NCI-H2196 treated with DMSO at 0.1 percent for 48 hours (cell line): ENCODE measurements at regions not wholly inside any gene's neighbourhood (a gene's known extent, or its start where the extent isn't known, plus 50 kb on each side); places are given as distances from the start of the nearest gene placed in this dataset.
"Not testable (repeated sequence)": the region's sequence is repeated elsewhere in the genome, so short reads cannot be mapped to it uniquely, and the experiment has no call there.

Experiments
- DNase-seq: peaks from one replicate; lab custom pipeline; 2025; ENCODE audit not compliant: unreplicated experiment; lab: John Stamatoyannopoulos, UW

DNA sequence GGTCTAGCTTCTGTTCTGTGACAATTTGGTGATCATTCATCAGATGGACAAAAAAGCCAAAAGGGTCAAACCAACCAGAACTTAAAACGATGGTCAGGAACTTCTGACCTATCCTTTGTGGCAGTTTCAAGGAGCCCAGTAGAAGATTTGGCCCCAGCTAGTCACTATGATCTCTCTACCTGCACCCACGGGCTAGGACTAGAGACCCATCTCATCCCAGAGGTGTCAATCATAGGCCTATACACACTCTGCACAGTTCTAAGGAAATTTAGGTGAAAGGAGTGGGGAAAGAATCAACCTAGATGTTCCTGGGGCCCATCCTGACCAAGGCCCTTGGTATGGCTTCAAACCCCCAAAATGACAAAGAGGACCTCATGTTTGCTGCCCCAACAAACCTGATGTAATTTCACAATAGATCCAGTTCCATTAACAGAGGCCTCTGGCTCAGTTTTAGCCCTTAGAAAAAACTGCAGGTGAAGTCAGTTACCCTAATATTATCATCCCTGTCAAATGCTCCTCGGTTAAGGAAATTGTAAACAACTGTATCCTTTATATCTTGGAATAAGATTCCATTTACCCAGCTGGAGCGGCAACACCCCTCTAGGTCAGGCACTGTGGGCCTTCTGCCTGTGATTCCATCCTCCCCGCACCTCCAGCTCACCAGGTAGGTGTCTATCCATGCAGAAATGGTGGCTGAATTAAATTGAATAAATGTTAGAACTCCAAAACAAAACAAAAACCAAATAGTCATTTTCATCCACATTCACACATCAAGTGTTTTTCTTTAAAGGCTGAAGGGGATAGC is 138.7 kb downstream of the ENC1 start:
- no peak for DNase-seq

DNA sequence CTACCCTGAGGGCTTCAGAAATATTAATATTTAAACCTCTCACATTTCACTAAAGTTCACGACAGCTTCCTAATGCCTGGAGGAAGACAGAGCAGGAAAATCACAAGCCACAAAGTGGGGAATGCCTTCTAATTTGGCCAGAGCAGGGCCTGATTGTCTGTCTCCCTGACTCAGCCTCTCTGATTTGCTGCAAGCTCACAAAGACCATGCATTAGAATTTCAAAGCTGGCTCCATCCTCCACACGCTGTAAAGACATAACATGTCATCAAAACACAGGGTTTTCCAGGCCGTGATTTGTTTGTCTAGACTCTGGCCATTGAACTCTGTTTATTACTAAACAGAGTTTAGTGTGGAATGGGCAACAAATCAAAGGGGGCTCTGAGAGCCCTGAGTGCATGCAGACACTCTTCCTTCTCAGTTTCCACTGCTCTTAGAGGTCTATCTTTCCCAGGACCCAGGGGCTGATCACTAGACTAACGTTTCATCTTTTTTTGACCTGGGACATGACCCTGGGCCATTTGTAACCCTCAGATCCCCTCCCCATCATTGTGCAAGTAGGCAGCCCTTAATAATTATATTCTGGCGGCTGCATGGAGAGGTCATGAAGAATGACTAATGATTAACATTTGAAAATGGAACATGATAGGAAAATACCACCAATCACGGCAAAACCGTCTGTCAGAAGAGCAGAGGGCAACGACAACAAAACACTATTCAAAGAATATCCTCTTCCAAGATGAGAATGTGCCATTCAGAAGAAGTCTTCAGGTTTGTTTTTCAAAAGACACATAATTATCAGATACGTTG is 140.2 kb downstream of the ENC1 start:
- DNase-seq = no peak

DNA sequence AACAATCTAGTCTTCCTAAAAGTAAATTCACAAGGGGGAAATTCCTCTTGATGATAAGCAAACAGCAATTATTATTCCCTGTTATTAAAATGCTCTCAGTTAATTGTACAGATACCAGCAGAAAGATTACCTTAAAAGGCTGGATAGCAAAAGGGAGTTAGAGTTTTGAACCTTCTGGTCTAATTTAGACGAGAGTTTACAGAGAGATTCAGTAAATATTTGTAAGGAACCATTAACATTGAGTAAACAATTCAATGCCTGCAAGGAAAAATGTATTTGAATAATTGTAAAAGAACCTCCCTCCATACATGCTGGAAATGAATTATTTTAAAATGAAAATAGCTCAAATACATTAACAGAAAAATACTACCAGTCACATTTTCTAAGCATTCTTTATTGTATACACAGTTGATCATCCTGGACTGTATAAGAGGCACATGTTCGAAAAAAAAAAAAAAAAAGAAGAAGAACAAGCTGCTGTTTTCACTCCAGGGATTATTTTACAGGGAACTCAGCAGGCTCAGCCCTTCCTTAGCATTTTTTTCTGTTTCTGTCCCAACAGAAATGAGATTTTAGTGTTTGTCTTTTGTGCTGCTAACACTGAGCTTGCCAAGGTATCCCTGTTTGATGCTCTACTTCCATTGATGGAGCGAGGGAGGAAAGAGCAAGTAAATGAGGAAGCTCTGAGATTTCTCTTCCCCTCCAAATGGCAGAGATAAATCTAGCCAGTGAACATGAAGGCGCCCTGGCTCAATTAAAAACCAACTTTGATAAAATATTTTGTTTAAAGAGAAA is 141.1 kb downstream of the ENC1 start:
- DNase-seq = no peak

DNA sequence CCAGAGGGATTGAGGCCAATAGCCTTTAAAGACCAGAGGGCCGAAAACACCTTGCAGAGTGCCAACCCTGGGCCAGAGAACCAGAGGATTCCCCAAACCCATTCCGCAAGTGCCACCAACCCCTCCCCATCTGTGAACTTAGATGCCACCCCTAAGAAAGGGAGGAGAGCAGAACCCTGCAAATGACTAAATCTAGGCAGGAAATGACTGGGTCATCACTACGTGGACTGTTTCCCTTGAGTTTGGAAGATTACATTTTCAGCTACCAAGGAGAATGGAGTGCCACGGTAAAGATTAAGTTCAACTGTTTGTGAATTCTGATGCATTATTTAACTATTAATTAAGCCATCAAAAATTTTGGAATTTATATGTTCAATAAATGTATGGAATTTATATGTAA is 142.8 kb downstream of the ENC1 start:
- DNase-seq = no peak

DNA sequence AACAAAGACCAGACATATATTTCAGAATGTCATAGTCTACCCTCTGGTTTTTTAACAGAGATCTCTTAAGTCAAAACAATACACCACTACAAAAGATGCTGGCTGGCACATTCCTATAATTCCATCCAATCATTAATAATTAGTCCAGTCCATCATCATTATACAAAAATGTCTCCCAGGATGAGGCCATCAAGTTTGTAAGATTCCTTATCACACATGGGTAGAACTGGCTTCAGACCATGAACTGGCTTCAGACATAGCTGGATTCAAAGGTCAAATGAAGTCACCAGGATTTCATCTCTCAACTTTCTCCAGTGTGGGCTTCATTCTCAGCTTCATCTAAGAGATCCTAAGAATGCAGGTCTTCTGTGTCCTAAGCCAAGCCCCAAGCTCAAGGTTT is 147.1 kb downstream of the ENC1 start:
- no peak for DNase-seq

DNA sequence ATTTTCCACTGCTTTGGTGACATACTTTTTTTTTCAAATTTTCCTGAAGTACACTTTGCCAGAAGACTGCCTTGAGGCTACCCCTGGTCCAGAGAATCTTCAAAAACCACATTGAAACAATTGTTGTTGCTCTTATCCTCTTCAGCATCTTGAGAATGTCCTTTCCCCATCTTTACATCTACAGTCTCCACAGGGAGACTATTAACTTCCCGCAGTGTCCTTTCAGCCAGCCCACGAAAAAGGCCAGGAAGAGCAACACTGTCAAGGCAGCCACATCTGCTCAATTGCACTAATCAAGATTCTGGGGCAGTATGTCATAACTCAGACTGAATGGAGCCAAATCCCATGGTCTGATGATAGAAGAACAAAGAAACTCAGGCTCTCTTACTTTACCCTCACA is 148.3 kb downstream of the ENC1 start:
- no peak for DNase-seq

DNA sequence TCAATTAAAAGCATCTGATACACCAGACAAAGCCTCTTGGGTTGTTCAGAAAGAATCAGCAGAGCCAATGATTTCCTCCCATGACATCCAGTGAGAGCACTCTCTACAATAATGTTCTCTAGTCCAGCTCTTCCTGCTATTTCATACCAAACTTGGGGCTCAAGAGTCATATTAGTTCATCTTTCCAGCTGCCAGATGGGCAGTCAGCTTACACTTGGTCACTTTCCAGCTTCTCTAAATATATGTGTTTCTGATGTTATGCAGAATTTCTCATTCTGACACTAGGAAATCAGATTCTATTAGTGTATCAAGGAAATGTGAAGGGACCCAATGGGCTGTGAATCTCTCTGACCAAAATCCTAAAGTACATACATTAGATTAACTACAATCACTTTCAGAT is 148.9 kb downstream of the ENC1 start:
- no peak for DNase-seq

DNA sequence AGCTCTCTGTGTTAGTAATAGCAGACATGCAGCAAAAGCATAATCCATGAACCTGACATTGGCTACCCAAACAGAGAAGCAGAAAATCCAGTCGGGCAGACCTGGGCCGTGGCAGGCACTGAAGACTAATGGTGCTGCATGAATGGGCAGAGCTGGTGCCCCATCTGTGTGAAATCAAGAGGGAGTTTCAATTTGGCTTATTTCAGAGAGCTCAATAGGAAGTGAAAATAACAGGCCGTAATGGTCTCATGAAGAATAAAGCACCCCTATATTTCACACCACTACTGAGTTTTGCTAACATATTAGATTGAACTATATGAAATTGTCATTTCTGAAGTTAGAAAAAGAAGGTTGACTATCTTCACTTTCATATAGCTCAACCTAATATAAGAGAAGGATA is 149.7 kb downstream of the ENC1 start:
- no peak for DNase-seq

DNA sequence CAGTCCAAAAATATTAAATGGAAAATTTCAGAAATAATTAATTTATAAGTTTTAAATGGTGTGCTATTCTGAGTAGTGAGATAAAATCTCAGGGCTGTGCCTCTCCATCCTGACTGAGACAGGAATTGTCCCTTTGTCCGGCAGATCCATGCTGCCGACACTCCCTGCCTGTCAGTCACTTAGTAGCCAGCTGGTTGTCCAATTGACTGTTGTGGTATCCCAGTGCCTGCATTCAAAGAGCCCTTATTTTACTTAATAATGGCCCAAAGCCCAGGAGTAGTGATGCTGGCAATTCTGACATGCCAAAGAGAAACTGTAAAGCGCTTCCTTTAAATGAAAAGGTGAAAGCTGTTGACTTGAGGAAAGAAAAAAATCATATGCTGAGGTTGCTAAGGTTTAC is 157.5 kb downstream of the ENC1 start:
- no peak for DNase-seq

DNA sequence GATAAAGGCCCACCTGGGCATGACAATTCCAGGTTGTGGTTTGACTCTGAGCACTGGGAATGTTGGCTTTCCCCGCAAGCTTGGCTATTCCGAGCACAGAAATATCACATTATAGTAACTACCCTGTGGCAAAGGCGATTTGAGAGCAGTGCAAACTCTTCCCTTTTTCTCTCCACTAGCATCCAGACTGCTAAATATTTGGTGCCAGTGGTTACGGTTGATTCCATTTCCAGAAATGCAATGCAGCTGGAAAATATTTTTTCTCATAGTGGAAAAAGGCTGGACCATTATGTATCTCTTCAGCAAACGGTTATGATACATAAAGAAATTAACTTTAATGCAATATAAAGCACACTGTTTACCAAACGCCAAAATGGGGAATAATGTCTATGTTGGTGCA is 158.0 kb downstream of the ENC1 start:
- DNase-seq = no peak

DNA sequence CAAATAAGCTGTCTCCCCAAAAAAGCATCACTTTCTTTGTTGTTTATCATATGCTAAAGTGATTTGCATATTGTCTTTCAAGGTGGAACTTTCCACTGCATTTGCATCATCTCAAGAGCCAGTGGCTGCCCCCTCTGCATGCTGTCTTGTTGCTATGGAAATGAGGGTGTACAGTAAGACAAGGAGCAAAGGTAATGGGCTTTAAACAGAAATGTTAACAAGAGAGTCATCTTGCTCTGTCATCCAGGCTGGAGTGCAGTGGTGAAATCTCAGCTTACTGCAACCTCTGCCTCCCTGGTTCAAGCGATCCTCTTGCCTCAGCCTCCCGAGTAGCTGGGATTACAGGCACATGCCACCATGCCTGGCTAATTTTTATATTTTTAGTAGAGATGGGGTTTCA is 159.2 kb downstream of the ENC1 start:
- DNase-seq = not testable (repeated sequence)

DNA sequence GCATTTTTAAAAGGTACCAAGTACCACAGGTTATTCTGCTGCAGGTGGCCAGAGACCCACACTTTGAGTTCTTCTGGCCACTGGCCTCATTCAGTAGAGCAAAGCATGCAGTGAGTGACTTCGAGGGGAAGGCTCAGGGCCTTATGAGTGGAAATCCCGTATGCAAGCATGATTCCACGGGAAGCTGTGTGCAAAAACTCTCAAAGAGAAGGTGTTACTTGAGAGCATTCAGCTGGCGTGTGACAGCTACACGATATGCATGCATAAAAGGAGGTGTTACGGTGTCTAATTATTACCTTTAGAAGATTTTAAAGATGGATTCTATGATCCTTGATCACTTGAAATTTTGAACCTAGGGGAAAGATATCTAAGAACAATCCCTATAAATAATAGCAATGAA is 160.3 kb downstream of the ENC1 start:
- no peak for DNase-seq

DNA sequence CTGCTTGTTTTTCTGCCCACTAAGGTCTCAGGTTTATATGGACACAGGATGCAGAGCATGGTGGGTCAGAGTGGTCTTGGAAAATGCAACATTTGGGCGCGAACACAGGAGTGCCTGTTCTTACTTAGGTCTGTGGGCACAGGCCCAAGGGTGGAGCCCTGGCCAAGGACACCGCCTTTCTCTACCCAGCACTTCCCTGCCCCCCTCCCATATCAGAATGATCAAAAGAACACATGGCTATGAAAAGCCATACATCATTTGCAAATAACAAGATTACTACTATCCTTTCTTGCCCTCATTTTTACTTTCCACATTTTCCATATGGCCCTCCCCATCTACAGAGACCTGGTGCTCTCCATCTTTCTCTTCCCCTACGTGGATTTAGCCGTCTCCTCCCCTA is 162.2 kb downstream of the ENC1 start:
- no peak for DNase-seq

DNA sequence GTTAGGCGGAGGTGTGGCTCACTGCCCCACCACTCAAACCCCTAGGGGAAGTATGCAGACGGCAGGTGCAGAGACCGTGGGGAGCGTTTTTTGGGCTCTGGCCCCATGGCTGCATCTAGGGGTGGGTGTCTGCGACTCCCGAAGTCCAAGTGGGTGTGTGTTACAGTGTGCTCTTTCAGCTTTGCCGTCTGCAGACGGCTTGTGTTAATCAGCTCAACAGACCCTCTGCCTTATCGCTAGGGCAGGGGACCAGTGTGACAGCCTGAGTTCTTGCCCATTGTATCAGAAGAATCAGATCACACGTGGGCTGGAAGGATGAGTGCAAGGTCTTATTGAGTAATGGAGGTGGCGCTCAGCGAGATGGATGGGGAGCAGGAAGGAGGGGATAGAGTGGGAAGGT is 162.8 kb downstream of the ENC1 start:
- DNase-seq = no peak

DNA sequence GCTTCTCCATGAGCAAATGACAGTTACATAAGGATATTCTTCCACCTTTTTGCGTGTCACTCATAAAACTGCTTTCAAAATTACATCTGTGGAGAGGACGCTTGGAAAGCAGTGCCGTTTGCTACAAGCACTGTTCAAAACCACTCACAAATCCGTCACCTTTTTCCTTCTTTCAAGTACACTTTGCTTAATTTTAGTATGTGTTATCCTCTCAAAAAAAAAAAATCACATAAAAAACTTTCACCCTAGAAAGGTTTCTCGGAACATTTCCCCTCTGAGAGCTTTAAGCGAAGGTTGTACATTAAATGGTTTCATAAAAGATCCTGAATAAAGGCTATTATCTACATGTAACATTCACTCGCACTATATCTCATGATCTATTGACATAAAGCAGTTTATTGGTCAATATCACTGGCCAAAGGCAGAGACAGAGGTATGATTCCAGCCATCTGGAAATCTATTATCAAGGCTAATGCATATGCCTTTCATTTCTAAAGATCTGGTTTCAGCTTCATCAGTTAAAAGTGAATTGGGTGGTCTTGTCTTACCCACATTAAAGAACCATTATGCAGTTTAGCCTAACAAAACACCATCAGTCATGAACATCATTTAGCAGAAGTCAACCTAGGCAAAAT is 163.6 kb downstream of the ENC1 start:
- DNase-seq = no peak

DNA sequence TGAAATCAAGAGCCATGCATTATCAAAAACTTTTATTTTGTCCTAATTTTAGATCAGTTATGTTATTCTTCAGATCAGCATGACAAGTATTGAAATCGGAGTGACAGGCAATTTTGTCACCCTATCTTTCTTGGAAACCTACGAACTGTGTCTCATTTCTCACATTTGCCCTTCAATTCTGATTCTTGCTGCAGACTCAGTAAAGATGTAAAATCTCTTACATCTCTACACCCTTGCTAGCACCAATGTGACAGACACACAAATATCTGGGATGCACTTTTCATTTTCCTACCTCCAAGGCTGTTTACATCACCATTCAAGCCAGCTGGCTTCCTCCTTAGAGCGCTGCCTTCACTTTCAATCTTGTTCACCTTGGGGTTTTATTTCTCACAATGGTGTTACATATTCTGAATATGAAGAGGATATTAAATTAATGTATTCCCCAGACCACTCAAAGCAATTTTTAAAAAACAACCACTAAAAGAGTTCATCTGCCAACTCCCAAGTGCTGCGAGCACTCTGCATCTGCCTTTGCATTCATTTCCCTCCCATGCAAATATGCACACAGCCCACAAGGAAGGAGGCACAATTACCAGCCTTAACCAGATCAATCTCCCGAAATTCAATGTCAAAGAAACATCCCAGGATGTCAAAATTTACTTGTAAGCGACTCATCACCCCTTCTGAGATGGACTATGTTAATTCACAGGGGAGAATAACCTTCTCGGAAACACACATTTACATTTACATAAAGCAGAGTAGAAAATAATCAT is 164.3 kb downstream of the ENC1 start:
- no peak for DNase-seq

DNA sequence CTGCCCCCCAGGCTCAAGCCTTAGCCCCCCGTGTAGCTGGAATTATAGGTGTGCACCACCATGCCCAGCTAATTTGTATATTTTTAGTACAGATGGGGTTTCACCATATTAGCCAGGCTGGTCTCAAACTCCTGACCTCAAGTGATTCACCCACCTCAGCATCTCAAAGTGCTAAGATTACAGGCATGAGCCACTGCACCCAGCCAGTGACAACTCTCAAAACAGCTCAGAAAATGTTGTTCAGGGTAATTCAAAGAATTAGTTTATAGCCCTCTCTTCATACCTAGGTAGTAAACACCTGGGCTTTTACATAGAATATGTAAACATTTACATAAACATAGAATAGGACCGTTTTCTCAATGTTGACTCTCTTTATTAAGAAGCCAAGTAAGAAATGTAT is 168.7 kb downstream of the ENC1 start:
- no peak for DNase-seq

DNA sequence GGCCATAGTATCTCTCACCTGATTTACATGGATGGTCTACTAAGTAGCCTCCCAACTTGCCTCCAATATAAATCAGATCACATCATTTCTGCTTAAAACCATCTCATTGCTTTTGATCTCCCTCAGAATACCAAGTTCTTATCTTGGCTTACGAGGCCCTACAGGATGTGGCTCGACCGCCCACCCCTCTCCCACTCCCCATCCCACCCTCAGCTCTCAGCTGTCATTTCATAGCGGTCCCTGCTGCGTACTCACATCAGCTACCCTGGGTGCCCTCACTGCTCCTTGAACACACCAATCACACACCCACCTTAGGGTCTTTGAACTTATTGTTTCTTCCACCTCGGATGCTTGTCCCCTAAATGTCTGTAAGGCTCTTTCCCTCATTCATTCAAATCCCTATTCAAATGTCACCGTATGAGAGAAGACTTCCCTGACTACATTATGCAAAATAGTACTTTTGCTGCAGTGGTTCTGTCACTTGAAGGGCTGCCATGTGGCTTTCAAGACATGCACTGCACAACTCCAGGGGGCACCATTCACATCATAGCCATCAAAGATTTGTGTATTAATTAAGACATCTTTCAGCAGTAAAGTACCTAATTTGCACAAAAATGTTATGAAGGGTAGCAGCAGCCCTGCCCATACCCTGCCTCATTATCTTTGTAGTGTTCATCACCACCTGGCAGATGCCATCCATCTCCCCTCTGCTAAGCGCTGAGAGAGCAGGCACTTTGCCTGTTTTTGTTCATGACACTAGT is 171.1 kb downstream of the ENC1 start:
- no peak for DNase-seq

DNA sequence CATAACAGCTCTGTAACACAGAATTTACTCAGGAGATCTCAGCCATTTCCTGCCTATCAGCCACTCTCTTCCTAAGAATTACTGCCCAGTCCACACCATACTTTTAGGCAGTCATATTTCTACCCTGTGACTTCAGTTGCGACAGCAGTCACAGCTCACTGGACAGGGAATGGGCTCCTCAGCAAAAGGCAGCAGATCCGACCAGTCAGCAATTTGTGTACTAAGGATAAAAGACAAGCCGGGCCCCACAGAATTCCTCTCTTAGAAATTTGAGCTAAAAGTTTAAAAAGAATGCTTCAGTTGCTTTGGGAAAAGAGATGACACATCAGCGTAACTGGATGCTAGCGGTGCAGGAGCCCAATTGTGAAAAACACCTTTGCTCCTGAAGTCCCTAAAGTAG is 172.1 kb downstream of the ENC1 start:
- no peak for DNase-seq

DNA sequence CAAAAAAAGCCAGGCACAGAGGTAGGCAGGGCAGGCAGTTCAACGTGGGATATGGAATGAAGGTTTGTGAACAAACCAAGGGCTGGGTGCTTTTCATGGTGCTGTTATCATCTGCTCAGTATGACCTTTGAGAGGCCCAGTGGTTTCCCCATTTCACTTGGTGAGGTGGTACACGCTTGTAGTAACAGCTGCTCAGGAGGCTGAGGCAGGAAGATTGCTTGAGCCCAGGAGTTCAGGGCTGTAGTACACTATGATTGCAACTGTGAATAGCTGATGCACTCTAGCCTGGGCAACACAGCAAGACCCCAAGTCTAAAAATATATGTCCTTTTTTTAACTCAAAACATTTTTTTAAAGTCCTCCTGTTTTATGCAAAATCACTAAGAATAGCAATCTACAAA is 174.8 kb downstream of the ENC1 start:
- no peak for DNase-seq
